Bronchial epithelial cell (primary cell): ENCODE measurements at regions not wholly inside any gene's neighbourhood (a gene's known extent, or its start where the extent isn't known, plus 50 kb on each side); places are given as distances from the start of the nearest gene placed in this dataset.

Source experiments
- DNase-seq: peaks from one replicate; pipeline ENCODE4 v3.0.0-alpha.2; 2010; ENCODE audit warnings: low read depth
- FAIRE-seq: peaks from 2 replicates; lab custom pipeline; 2011; peaks lifted over from hg19 to GRCh38; lab: Jason Lieb, UNC
- H3K27me3 ChIP-seq: 2 replicates; pipeline ENCODE4 v1.5.1; 2011; ENCODE audit warnings: low read length; ENCODE audit not compliant: control insufficient read depth, insufficient read depth
- H3K36me3 ChIP-seq: 2 replicates; pipeline ENCODE4 v1.5.1; 2011; ENCODE audit warnings: low read length; ENCODE audit not compliant: control insufficient read depth, insufficient read depth
- H3K4me3 ChIP-seq: 2 replicates; pipeline ENCODE4 v1.5.1; 2011; ENCODE audit warnings: mild to moderate bottlenecking, low read depth, low read length, control low read depth
- TF ChIP-seq, protein P1 (sequence below): IDR thresholded peaks from 2 replicates; pipeline ENCODE4 v1.5.1; 2011; ENCODE audit warnings: mild to moderate bottlenecking, moderate library complexity, low read length, control low read depth, inconsistent platforms; ENCODE audit not compliant: insufficient read depth, severe bottlenecking

DNA sequence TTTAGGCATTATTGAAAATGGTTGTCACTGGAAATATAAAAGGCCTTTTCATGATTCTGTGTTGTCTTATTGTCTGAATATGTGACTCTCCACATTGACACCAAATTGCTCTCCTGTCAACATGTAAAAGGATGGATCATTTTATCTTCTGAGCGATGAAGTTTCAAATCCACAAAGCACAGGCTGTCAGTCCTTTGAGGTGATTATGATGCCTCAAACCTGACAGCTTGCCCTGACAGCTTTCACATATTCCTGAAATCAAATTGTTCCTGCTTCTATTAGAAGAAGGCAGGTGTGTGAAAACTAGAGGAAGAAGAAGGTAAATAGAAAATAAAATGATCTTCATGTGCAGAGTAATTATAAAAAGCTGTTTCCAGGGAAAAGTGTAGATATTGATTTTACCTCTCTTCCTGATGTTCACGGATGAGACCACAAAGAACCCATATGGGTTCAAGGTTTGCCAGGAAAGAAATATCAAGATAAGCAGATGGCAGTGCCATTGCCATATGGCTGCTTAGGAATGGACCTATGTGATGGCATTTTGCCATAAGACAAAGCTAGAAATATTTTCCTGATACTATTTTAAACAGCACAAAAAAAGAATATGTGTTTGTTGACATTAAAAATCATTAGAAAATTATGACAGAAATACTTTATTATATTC, 1006.3 kb upstream of the AGA start:
- FAIRE-seq (no peak), DNase-seq (no peak)
- Histone ChIP-seq H3K36me3 (no peaks in the 10 kb centered on the region), H3K4me3 (no peak overlapping the region), H3K27me3 (no peaks in the 10 kb centered on the region)
- TF ChIP-seq, protein P1, sequence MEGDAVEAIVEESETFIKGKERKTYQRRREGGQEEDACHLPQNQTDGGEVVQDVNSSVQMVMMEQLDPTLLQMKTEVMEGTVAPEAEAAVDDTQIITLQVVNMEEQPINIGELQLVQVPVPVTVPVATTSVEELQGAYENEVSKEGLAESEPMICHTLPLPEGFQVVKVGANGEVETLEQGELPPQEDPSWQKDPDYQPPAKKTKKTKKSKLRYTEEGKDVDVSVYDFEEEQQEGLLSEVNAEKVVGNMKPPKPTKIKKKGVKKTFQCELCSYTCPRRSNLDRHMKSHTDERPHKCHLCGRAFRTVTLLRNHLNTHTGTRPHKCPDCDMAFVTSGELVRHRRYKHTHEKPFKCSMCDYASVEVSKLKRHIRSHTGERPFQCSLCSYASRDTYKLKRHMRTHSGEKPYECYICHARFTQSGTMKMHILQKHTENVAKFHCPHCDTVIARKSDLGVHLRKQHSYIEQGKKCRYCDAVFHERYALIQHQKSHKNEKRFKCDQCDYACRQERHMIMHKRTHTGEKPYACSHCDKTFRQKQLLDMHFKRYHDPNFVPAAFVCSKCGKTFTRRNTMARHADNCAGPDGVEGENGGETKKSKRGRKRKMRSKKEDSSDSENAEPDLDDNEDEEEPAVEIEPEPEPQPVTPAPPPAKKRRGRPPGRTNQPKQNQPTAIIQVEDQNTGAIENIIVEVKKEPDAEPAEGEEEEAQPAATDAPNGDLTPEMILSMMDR = no peak

DNA sequence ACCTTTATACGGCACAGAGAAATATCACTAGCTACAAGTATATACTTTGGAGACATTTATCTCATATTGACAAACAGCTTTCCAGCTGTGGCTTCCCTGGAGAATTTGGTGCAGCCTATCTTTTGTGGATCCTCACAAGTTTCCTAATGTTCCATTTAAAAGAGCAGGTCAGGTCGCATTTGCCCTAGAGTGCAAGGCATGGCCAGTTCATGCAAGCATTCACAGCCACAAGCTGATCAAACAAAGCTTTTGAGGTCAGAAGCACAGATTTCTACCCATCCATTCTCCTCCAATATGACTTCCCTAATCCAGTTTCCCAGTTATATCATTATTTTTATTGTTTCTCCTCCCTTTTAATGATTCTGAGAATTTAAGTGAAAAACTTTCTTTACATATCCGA, 1008.4 kb upstream of the AGA start:
- FAIRE-seq = no peak
- no peaks in the 10 kb centered on the region for H3K27me3 ChIP-seq
- TF ChIP-seq, protein P1 = no peak
- H3K4me3 ChIP-seq = no peak overlapping the region
- DNase-seq = no peak
- no peaks in the 10 kb centered on the region for H3K36me3 ChIP-seq

DNA sequence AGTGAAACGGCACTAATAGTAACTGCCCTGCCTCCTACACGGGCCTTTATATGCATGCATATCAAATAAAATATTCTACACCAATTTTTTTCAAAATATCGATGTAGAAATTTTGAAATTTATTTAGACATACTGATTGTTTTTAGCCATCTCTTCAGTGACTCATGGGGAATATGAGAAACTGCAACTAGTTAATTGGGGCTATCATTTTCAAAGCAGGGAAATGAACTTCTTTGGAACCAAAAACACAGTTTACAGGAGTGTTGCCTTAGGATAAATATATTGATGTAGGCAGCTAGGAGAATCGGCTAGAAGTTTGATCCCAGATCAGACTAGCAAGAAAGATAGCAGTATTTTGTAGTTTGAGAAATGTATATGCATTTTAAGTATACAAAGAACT, 1010.8 kb upstream of the AGA start:
- TF ChIP-seq, protein P1 = no peak
- H3K27me3 ChIP-seq = no peaks in the 10 kb centered on the region
- H3K36me3 ChIP-seq = no peaks in the 10 kb centered on the region
- FAIRE-seq (no peak), DNase-seq (no peak)
- no peak overlapping the region for H3K4me3 ChIP-seq

- DNase-seq (no peak), FAIRE-seq (no peak)
- no peaks in the 10 kb centered on the region for H3K36me3 ChIP-seq
- H3K4me3 ChIP-seq = no peak overlapping the region
- no peaks in the 10 kb centered on the region for H3K27me3 ChIP-seq
- TF ChIP-seq, protein P1 = no peak
Measured at GRCh38 chr4:178457286-178457685, 1015.0 kb upstream of the AGA start.

GRCh38 chr4:178462710-178463109, 1020.5 kb upstream of the AGA start:
- DNase-seq (no peak), FAIRE-seq (no peak)
- no peaks in the 10 kb centered on the region for H3K27me3 ChIP-seq
- no peaks in the 10 kb centered on the region for H3K36me3 ChIP-seq
- TF ChIP-seq, protein P1 = no peak
- no peak overlapping the region for H3K4me3 ChIP-seq

DNA sequence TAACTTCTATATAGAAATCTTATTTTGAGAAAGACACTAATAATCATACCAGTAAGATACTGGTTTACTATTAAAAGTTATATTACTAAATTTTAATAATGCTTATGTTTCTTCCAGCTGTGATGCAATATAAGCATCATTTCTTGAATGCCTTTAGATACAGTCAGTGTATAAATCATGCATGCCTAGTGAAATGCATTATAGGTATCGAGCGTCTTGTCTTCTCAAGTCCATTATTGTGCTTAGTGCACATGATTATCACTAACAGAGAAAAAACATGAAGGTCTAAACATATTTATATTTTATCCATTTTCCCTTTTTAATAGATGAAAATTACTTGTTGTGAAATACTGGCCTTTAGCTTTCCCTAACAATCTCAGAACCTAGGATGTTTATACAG, 1021.5 kb upstream of the AGA start:
- no peak overlapping the region for H3K4me3 ChIP-seq
- TF ChIP-seq, protein P1 = no peak
- no peak for DNase-seq
- no peaks in the 10 kb centered on the region for H3K27me3 ChIP-seq
- no peak for FAIRE-seq
- no peaks in the 10 kb centered on the region for H3K36me3 ChIP-seq
